ENCODE measurements at regions not wholly inside any gene's neighbourhood (a gene's known extent, or its start where the extent isn't known, plus 50 kb on each side); places are given as distances from the start of the nearest gene placed in this dataset. TPM values are rescaled to one million over a fixed set of nuclear protein-coding genes. Genes with fewer than 3 reads are reported as not detected.

DNA sequence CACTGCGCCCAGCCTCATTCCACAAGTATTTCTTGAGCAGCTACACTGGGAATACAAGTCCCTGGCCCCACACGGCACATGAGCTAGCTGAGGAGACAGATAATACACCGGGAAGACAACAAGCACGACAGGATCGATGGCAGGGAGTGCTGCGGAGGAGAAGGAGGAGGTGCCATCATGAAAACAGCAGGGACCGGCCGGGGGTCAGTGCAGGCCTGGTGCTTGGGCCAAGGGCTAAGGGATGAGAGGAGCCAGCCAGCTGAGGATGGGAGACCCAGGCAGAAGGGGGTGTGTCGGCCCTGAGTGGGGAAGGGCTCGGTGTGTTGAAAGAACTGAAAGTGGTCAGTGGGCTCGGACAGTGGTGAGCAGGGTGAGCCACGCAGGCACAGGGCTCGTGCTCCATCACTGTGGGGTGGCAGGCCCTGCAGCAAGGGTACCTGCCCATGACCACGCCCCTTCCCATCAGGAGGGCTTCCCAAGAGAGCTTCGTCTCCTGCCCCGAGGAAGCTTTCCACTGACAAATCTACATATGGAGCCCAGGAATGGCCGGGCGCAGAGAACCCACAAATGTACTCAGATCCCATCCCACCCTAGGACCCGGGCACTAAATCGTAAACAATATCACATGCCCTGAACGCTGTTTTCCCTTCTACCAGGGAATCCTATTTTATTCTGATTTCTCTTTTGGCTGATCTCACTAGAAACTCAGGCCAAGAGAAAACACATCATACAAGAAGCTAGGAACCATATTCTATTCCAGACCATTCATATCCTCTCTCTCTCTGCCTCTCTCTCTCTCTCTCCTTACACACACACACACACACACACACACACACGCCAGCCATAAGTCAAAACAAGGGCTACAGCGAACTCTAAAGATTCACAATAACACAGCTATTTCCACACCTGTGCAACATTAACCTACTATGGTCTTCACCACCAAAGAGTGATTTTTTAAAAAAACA lies 50.7 kb upstream of the TNRC6C start:
- no peaks in the 10 kb centered on the region for H3K9me2 ChIP-seq (ENCODE audit: insufficient read depth)
- H3F3A ChIP-seq (ENCODE audit: insufficient read depth, low read depth): no peaks in the 10 kb centered on the region
- H3K36me3 ChIP-seq (ENCODE audit: low read depth): no peaks in the 10 kb centered on the region
- H3K9me3 ChIP-seq (ENCODE audit: insufficient read depth, low read depth): no peaks in the 10 kb centered on the region
- H3K27me3 ChIP-seq (ENCODE audit: insufficient read depth, low read depth): peaks cover 74% of the 10 kb centered on the region
- POLR2A ChIA-PET (ENCODE audit: unreplicated experiment): no interaction called here
- H4K20me1 ChIP-seq (ENCODE audit: insufficient read depth): no peaks in the 10 kb centered on the region
- CTCF ChIA-PET: no interaction called here
- no peaks in the 10 kb centered on the region for H3K79me2 ChIP-seq (ENCODE audit: low read depth)
- no peak for TF ChIP-seq EZH2 (IDR thresholded peaks at IDR 0.05; ENCODE audit: low read depth)
- TF ChIP-seq, protein P1, sequence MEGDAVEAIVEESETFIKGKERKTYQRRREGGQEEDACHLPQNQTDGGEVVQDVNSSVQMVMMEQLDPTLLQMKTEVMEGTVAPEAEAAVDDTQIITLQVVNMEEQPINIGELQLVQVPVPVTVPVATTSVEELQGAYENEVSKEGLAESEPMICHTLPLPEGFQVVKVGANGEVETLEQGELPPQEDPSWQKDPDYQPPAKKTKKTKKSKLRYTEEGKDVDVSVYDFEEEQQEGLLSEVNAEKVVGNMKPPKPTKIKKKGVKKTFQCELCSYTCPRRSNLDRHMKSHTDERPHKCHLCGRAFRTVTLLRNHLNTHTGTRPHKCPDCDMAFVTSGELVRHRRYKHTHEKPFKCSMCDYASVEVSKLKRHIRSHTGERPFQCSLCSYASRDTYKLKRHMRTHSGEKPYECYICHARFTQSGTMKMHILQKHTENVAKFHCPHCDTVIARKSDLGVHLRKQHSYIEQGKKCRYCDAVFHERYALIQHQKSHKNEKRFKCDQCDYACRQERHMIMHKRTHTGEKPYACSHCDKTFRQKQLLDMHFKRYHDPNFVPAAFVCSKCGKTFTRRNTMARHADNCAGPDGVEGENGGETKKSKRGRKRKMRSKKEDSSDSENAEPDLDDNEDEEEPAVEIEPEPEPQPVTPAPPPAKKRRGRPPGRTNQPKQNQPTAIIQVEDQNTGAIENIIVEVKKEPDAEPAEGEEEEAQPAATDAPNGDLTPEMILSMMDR (conservative IDR thresholded peaks at IDR 0.05): no peak
- no peak overlapping the region for H2AFZ ChIP-seq
- no peak for DNase-seq
- H3K4me3 ChIP-seq: no peak overlapping the region
- no TSS peak for BruUV-seq (replicated peaks)
- no peak overlapping the region for H3K27ac ChIP-seq
- intact Hi-C loops (cut with micrococcal nuclease; ENCODE audit: unreplicated experiment): no loop called here
- H3K4me2 ChIP-seq: no peak overlapping the region
- H3K4me1 ChIP-seq (replicated peaks; ENCODE audit: insufficient read depth): no peaks in the 10 kb centered on the region

DNA sequence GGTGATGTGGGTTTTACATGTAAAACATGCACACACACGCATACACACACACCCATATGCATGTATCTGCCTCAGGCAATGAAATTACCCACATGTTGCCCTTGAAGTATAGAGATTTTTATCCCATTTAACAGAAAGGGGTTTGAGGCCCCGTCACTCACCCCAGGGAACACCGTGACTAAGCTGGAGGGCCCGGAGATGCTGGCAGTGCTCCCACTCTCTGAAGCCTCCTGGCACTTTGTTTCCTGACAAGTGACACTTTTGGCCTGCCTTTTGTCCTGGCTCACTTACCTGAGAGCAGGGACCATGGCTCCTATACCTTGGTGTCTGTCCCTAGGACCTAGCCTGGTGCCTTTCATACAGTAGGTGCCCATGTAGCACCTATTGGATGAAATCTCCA lies 50.0 kb upstream of the TNRC6C start:
- intact Hi-C loops (cut with micrococcal nuclease; ENCODE audit: unreplicated experiment): no loop called here
- Histone ChIP-seq H3K27ac (no peak overlapping the region), H4K20me1 (ENCODE audit: insufficient read depth) (no peaks in the 10 kb centered on the region), H3F3A (ENCODE audit: insufficient read depth, low read depth) (no peaks in the 10 kb centered on the region), H3K27me3 (ENCODE audit: insufficient read depth, low read depth) (peaks cover 68% of the 10 kb centered on the region), H3K36me3 (ENCODE audit: low read depth) (no peaks in the 10 kb centered on the region), H3K9me3 (ENCODE audit: insufficient read depth, low read depth) (no peaks in the 10 kb centered on the region), H3K4me3 (no peak overlapping the region), H2AFZ (no peak overlapping the region), H3K79me2 (ENCODE audit: low read depth) (no peaks in the 10 kb centered on the region), H3K9me2 (ENCODE audit: insufficient read depth) (no peaks in the 10 kb centered on the region), H3K4me1 (replicated peaks; ENCODE audit: insufficient read depth) (no peaks in the 10 kb centered on the region), H3K4me2 (no peak overlapping the region)
- no peak for DNase-seq
- no peak for TF ChIP-seq EZH2 (IDR thresholded peaks at IDR 0.05; ENCODE audit: low read depth)
- TF ChIP-seq, protein P1 (conservative IDR thresholded peaks at IDR 0.05): no peak
- no TSS peak for BruUV-seq (replicated peaks)
- ChIA-PET CTCF (no interaction called here), POLR2A (ENCODE audit: unreplicated experiment) (no interaction called here)

Small RNA genes lying in the stretch of these regions (microRNA-seq; reads per million reads assigned to microRNA genes)
- gene MIR4316 (ENCODE audit: borderline number of aligned reads, borderline replicate concordance): not detected
